Loucy (cell line): ENCODE measurements at regions not wholly inside any gene's neighbourhood (a gene's known extent, or its start where the extent isn't known, plus 50 kb on each side); places are given as distances from the start of the nearest gene placed in this dataset.
"Not testable (repeated sequence)": the region's sequence is repeated elsewhere in the genome, so short reads cannot be mapped to it uniquely, and the experiment has no call there.

Source experiments
- EZH2phosphoT487 ChIP-seq: fragments of 200-600 bp; IDR thresholded peaks from 2 replicates; pipeline ENCODE4 v1.6.1; 2018; ENCODE audit warnings: antibody characterized with exemption, mild to moderate bottlenecking, moderate library complexity, borderline replicate concordance
- TF ChIP-seq, protein P1 (sequence below): fragments of 200-600 bp; sonication (generic); conservative IDR thresholded peaks from 2 replicates; pipeline ENCODE4 v1.5.1; 2014; ENCODE audit warnings: mild to moderate bottlenecking, antibody characterized with exemption, low read length

DNA sequence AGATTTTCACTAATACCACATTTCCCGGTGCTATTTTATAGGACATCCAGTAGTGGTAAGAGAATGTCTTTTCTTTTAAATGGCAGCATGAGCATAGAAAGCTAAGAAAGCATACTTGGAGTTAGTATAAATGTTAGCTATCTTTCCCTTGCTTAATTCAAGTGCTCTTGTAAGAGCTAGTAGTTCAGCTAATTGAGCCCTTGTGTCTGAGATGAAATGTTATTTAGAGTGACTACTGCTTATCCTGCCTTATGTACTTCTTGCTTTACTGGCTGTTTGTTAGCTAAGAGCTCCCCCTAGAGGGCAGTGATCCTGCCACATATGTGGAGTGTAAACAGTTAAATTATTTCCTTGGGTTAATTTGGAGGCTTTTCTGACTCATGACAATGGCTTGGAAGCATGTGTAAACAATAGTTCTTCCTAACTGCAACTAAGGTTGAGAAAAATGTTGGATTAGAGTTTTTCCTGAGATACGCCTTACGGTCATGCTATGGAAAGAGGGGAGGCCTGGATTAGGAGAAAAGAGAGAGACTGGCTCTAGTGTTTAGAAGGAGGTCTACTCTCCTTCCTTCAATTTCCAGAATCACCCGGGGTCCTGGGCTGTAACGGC is 162.5 kb upstream of the TGIF2LX start:
- TF ChIP-seq, protein P1, sequence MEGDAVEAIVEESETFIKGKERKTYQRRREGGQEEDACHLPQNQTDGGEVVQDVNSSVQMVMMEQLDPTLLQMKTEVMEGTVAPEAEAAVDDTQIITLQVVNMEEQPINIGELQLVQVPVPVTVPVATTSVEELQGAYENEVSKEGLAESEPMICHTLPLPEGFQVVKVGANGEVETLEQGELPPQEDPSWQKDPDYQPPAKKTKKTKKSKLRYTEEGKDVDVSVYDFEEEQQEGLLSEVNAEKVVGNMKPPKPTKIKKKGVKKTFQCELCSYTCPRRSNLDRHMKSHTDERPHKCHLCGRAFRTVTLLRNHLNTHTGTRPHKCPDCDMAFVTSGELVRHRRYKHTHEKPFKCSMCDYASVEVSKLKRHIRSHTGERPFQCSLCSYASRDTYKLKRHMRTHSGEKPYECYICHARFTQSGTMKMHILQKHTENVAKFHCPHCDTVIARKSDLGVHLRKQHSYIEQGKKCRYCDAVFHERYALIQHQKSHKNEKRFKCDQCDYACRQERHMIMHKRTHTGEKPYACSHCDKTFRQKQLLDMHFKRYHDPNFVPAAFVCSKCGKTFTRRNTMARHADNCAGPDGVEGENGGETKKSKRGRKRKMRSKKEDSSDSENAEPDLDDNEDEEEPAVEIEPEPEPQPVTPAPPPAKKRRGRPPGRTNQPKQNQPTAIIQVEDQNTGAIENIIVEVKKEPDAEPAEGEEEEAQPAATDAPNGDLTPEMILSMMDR, result peak; percentile 18; the same call in 1 of the 2 replicates
- TF ChIP-seq EZH2phosphoT487, result not testable (repeated sequence)
